ENCODE measurements at regions not wholly inside any gene's neighbourhood (a gene's known extent, or its start where the extent isn't known, plus 50 kb on each side); places are given as distances from the start of the nearest gene placed in this dataset.

GRCh38 chr5:68383888-68384310 is 168.3 kb downstream of the PIK3R1 start:
- H3K36me3 ChIP-seq (ENCODE audit: control insufficient read depth, low read length) = no peaks in the 10 kb centered on the region
- H3K4me1 ChIP-seq (ENCODE audit: control insufficient read depth, low read length) = peaks cover 10% of the 10 kb centered on the region
- peaks cover 3% of the 10 kb centered on the region; the same call in 1 of the 2 replicates for H3K9me3 ChIP-seq (ENCODE audit: control insufficient read depth, insufficient read depth, low read length)
- no peak overlapping the region for H3K27ac ChIP-seq (ENCODE audit: low read depth, low read length)
- H3K4me3 ChIP-seq (ENCODE audit: low read length) = no peak overlapping the region
- no peaks in the 10 kb centered on the region for H3K79me2 ChIP-seq (ENCODE audit: control insufficient read depth, low read length)
- H3K27me3 ChIP-seq (ENCODE audit: control insufficient read depth, low read length) = peaks cover 3% of the 10 kb centered on the region; the same call in 1 of the 2 replicates
- no peaks in the 10 kb centered on the region for H3K9me2 ChIP-seq (replicated peaks; ENCODE audit: control insufficient read depth, low read length)
- no peak for TF ChIP-seq EZH2phosphoT487 (IDR thresholded peaks at IDR 0.05; ENCODE audit: borderline replicate concordance, low read length)
- TF ChIP-seq CTCF (IDR thresholded peaks at IDR 0.05; ENCODE audit: low read depth, low read length, poor library complexity, severe bottlenecking) = no peak
- H4K20me1 ChIP-seq (ENCODE audit: control insufficient read depth, insufficient read depth, low read depth, low read length) = no peaks in the 10 kb centered on the region
- H3F3A ChIP-seq (ENCODE audit: control insufficient read depth, insufficient read depth) = no peaks in the 10 kb centered on the region
- no peak overlapping the region for H3K4me2 ChIP-seq (ENCODE audit: low read length)

- Histone ChIP-seq H4K20me1 (ENCODE audit: control insufficient read depth, insufficient read depth, low read depth, low read length) (no peaks in the 10 kb centered on the region), H3K36me3 (ENCODE audit: control insufficient read depth, low read length) (no peaks in the 10 kb centered on the region), H3K4me1 (ENCODE audit: control insufficient read depth, low read length) (peaks cover 9% of the 10 kb centered on the region), H3K4me2 (ENCODE audit: low read length) (no peak overlapping the region), H3K9me2 (replicated peaks; ENCODE audit: control insufficient read depth, low read length) (no peaks in the 10 kb centered on the region), H3K27me3 (ENCODE audit: control insufficient read depth, low read length) (peaks cover 3% of the 10 kb centered on the region; the same call in 1 of the 2 replicates), H3F3A (ENCODE audit: control insufficient read depth, insufficient read depth) (no peaks in the 10 kb centered on the region), H3K9me3 (ENCODE audit: control insufficient read depth, insufficient read depth, low read length) (peaks cover 3% of the 10 kb centered on the region; the same call in 1 of the 2 replicates), H3K27ac (ENCODE audit: low read depth, low read length) (no peak overlapping the region), H3K4me3 (ENCODE audit: low read length) (no peak overlapping the region), H3K79me2 (ENCODE audit: control insufficient read depth, low read length) (no peaks in the 10 kb centered on the region)
- TF ChIP-seq CTCF (IDR thresholded peaks at IDR 0.05; ENCODE audit: low read depth, low read length, poor library complexity, severe bottlenecking) (no peak), EZH2phosphoT487 (IDR thresholded peaks at IDR 0.05; ENCODE audit: borderline replicate concordance, low read length) (no peak)
Observed at GRCh38 chr5:68384936-68385594, 169.5 kb downstream of the PIK3R1 start.

- Histone ChIP-seq H3K27me3 (ENCODE audit: control insufficient read depth, low read length) (peaks cover 3% of the 10 kb centered on the region; the same call in 1 of the 2 replicates), H3K4me3 (ENCODE audit: low read length) (no peak overlapping the region), H3K9me2 (replicated peaks; ENCODE audit: control insufficient read depth, low read length) (no peaks in the 10 kb centered on the region), H3K9me3 (ENCODE audit: control insufficient read depth, insufficient read depth, low read length) (peaks cover 2% of the 10 kb centered on the region; the same call in 1 of the 2 replicates), H3K36me3 (ENCODE audit: control insufficient read depth, low read length) (no peaks in the 10 kb centered on the region), H3K4me1 (ENCODE audit: control insufficient read depth, low read length) (peaks cover 5% of the 10 kb centered on the region), H3K4me2 (ENCODE audit: low read length) (no peak overlapping the region), H3K27ac (ENCODE audit: low read depth, low read length) (no peak overlapping the region), H3K79me2 (ENCODE audit: control insufficient read depth, low read length) (no peaks in the 10 kb centered on the region), H3F3A (ENCODE audit: control insufficient read depth, insufficient read depth) (no peaks in the 10 kb centered on the region), H4K20me1 (ENCODE audit: control insufficient read depth, insufficient read depth, low read depth, low read length) (no peaks in the 10 kb centered on the region)
- TF ChIP-seq EZH2phosphoT487 (IDR thresholded peaks at IDR 0.05; ENCODE audit: borderline replicate concordance, low read length) = no peak
- no peak for TF ChIP-seq CTCF (IDR thresholded peaks at IDR 0.05; ENCODE audit: low read depth, low read length, poor library complexity, severe bottlenecking)
Observed at GRCh38 chr5:68385936-68386335, 170.4 kb downstream of the PIK3R1 start.

All from DOHH2 (cell line).